ENCODE measurements at regions not wholly inside any gene's neighbourhood (a gene's known extent, or its start where the extent isn't known, plus 50 kb on each side); places are given as distances from the start of the nearest gene placed in this dataset.

DNA sequence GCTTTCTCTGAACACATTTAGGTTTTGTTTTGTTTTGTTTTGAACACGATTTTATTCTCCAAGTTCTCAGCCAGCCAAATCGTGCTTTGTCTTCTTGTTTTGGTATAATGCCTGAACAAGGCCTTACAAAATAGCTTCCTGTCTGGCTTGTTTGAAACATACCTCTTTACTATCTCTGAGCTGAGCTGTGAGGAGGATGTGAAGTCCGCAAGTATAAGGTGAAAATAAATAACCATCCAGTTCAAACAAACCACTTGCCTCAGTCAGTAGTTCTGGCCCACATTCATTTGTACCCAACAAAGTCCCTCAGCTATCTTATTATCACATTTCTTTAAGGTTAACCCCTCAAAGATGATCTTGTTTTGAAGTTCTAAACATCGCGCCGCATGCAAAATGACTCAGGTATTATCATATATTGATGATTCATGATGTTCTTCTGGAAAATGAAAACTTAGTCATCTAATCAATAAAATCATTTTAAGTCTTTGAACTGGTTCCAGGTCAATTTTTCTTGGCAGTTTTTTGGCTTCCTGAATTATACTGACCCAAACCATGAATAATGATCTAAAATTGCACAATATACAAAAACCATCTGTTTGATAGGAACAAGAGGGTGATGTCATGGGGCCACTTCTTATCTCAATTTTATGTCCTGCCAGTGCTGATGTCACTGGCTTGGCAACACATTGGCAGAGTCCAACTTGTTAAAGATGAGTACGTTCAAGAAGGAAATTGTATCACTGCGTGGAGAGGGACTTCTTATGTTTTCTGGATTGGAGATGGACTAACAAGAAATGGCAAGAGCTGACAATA lies 694.3 kb downstream of the KCNJ2 start:
- no peak overlapping the region for H3K27ac ChIP-seq (ENCODE audit: low read depth, low read length)
- H3K4me1 ChIP-seq (ENCODE audit: control insufficient read depth, insufficient read depth, low read length) = no peaks in the 10 kb centered on the region
- no peaks in the 10 kb centered on the region for H3K36me3 ChIP-seq (ENCODE audit: control insufficient read depth, insufficient read depth, low read length)
- H3K27me3 ChIP-seq (ENCODE audit: control insufficient read depth, insufficient read depth, low read length) = no peaks in the 10 kb centered on the region
- H3K9ac ChIP-seq (ENCODE audit: low read length) = no peak overlapping the region
- H3K4me3 ChIP-seq (ENCODE audit: low read length) = no peak overlapping the region

DNA sequence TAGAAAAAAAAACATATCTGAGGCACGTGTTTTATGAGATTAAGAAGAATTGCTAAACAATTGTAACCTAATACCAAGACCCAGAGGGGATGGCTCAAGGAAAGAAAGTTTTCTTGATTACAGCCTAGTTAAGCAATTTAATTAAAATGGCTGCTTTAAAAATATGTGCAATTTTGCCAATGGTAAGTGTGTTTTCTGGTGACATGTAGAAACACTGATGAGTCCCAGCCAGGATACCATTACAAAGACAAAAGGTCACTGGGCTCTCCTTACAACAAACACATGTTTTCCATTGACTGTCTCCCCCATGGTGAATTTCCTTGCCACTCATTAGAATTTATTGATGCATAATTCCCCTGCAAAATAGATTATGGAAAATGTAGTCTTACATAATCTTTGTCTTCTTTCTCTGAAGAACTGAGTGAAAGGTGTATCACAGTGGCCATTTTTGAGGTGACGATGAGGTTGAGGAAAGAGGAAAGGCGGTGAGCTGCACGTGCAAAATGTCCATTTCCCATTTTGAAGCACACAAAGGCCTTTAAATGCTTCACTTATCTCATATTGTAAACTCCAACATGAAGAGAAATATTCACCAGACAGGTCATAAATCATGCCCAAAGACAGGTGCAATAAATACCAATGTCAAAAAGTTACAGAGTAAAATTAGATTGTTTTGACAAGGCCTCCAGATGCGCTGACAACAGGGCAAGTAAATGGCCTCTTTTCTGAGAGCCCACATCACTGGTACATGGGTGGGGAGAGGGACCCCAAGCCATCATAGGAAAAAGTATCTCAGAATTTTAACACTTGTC lies 696.9 kb downstream of the KCNJ2 start:
- Histone ChIP-seq H3K27me3 (ENCODE audit: control insufficient read depth, insufficient read depth, low read length) (no peaks in the 10 kb centered on the region), H3K4me1 (ENCODE audit: control insufficient read depth, insufficient read depth, low read length) (no peaks in the 10 kb centered on the region), H3K27ac (ENCODE audit: low read depth, low read length) (no peak overlapping the region), H3K9ac (ENCODE audit: low read length) (no peak overlapping the region), H3K4me3 (ENCODE audit: low read length) (no peak overlapping the region), H3K36me3 (ENCODE audit: control insufficient read depth, insufficient read depth, low read length) (no peaks in the 10 kb centered on the region)

DNA sequence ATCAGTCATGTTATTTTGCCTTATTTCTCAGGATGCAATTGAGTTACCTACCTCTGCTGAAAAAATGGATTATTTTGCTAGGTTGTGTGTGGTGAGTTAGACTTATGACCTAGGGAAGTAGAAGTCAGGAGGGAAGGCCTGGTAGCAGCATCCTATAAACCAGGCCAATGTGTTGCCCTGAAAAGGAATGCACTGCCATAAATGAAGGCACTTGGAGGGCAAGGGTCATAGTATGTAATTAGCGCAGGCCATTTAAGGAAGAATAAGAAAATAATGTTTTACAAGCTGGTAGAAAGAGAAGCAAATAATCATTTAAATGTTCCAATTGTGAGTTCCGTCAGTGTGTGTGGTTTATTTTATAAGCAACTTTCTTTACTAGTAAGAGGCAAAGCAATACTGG lies 698.8 kb downstream of the KCNJ2 start:
- Histone ChIP-seq H3K9ac (ENCODE audit: low read length) (no peak overlapping the region), H3K36me3 (ENCODE audit: control insufficient read depth, insufficient read depth, low read length) (no peaks in the 10 kb centered on the region), H3K27ac (ENCODE audit: low read depth, low read length) (no peak overlapping the region), H3K27me3 (ENCODE audit: control insufficient read depth, insufficient read depth, low read length) (no peaks in the 10 kb centered on the region), H3K4me1 (ENCODE audit: control insufficient read depth, insufficient read depth, low read length) (no peaks in the 10 kb centered on the region), H3K4me3 (ENCODE audit: low read length) (no peak overlapping the region)

DNA sequence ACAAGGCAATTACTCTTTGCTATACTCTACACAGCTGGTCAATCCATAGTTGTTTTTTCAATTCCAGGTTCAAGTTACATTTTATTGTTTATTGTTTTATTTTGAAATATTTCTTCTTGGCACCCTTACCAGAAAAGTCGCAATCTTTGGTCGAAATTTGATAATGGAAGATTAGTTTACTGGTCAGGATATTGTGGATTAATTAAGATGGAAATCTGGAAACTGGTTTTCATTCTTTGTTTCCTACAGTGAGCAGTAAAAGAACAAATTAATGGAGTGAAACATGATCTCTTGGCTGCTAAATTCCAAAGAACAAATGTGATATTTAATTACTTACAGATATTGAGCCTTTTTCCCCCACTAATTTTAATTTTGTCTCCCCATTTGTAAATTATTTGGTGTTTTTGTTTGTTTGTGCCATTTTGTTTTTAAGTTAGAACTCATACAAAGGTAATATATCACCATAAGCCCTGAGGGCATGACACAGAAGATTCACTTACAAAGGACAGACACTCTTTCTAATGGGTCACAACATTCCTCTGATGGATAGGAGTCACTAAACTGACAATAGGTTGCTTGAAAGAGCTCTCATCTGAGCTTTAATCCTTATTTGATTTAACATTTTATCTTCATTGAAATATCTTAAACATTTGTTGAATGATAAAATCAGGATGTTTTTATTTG lies 700.2 kb downstream of the KCNJ2 start:
- Histone ChIP-seq H3K9ac (ENCODE audit: low read length) (no peak overlapping the region), H3K36me3 (ENCODE audit: control insufficient read depth, insufficient read depth, low read length) (no peaks in the 10 kb centered on the region), H3K27me3 (ENCODE audit: control insufficient read depth, insufficient read depth, low read length) (no peaks in the 10 kb centered on the region), H3K4me1 (ENCODE audit: control insufficient read depth, insufficient read depth, low read length) (no peaks in the 10 kb centered on the region), H3K4me3 (ENCODE audit: low read length) (no peak overlapping the region), H3K27ac (ENCODE audit: low read depth, low read length) (no peak overlapping the region)

DNA sequence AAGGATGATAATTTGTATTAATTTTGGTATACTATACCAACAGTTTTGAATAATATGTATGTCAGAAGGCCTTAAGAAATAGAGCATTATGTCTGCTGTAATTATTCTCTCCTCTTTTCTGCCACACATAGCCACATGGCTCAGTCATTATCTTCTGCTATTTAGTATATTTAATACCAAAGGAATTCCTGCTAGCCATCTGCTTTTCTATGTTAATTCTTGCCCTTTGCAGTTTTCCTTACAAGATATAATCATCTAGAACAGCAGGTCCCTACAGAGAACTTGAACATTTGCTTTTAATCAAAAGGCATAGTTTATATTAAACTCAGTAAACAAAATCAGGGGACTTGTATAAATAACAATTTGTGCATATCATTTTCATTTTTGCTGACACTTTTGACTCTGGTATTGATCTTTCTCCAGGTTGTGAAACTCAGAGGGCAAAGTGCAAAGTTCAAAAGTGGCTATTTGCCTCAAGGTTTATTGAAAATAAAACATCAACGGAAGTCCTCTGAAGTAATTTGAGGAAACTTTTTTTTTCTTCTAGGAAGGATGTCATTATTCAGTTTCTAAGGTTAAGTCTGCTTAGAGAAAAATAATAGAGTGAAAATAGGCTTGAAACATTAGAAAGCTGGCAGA lies 702.0 kb downstream of the KCNJ2 start:
- Histone ChIP-seq H3K36me3 (ENCODE audit: control insufficient read depth, insufficient read depth, low read length) (no peaks in the 10 kb centered on the region), H3K9ac (ENCODE audit: low read length) (no peak overlapping the region), H3K4me1 (ENCODE audit: control insufficient read depth, insufficient read depth, low read length) (no peaks in the 10 kb centered on the region), H3K27ac (ENCODE audit: low read depth, low read length) (no peak overlapping the region), H3K4me3 (ENCODE audit: low read length) (no peak overlapping the region), H3K27me3 (ENCODE audit: control insufficient read depth, insufficient read depth, low read length) (no peaks in the 10 kb centered on the region)

DNA sequence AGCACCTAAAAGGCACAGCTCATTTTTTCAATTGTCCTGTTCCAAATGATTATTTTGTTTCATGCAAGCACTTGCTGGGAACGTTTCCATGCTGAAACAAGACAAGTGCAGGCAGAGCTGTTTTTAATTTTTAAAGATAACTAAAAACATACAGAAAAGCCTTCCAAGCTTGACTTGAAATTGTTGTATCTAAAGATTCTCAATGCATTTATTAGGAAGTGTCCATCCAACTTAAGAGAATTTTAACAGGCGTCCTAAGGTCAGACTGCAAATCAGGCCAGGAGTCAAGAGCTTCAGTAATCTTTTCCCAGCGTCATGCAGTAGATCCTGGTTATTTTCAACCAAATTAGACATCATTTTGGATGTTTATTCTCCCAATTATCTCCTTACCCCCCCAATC lies 702.8 kb downstream of the KCNJ2 start:
- Histone ChIP-seq H3K9ac (ENCODE audit: low read length) (no peak overlapping the region), H3K4me3 (ENCODE audit: low read length) (no peak overlapping the region), H3K36me3 (ENCODE audit: control insufficient read depth, insufficient read depth, low read length) (no peaks in the 10 kb centered on the region), H3K27me3 (ENCODE audit: control insufficient read depth, insufficient read depth, low read length) (no peaks in the 10 kb centered on the region), H3K4me1 (ENCODE audit: control insufficient read depth, insufficient read depth, low read length) (no peaks in the 10 kb centered on the region), H3K27ac (ENCODE audit: low read depth, low read length) (no peak overlapping the region)

DNA sequence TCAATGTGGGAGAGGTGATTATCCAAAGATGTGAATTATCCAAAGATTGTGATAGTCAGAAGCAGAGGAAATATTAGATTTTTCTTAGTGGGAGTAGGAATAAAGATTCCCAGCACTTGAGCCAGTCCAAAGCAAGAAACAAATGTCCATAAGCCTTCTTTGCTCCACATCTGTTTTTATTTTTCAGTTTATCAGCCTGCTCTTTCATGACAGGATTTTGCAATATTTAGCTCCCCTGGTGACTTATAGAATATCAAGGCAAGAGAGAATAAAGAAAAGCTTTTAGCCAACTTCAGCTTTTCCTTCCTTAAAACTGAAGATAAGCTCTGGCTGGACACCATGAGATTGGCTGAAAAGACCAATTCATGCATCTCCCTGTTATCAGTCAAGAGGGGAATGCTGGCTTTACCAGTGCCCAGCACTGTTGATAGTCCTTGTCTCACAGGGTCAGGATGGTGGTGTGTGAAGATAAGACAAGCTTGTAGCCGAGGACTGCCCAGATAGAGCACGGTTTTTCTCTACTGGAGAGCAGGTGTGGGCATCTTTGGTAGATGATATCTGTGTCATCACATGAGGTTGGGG lies 706.5 kb downstream of the KCNJ2 start:
- no peaks in the 10 kb centered on the region for H3K27me3 ChIP-seq (ENCODE audit: control insufficient read depth, insufficient read depth, low read length)
- no peak overlapping the region for H3K27ac ChIP-seq (ENCODE audit: low read depth, low read length)
- no peaks in the 10 kb centered on the region for H3K36me3 ChIP-seq (ENCODE audit: control insufficient read depth, insufficient read depth, low read length)
- H3K4me3 ChIP-seq (ENCODE audit: low read length) = no peak overlapping the region
- H3K4me1 ChIP-seq (ENCODE audit: control insufficient read depth, insufficient read depth, low read length) = no peaks in the 10 kb centered on the region
- no peak overlapping the region for H3K9ac ChIP-seq (ENCODE audit: low read length)

DNA sequence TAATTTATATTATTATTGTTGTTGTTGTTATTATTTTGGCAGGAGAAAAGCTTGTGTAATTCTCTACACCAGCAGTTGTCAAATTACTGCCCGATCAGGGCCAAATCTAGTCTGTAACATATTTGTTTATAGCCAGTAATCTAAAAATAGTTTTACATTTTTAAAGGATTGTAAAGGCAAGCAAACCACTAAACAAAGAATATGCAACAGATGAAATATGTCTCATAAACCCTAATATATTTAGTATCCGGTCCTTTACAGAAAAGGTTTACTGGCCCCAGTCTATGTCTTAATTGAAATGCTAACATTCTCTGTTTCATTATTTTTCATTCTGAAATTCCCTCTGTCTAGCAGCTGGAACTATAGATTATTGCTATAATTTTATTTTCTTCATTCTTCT lies 709.5 kb downstream of the KCNJ2 start:
- H3K4me3 ChIP-seq (ENCODE audit: low read length) = no peak overlapping the region
- H3K9ac ChIP-seq (ENCODE audit: low read length) = no peak overlapping the region
- no peaks in the 10 kb centered on the region for H3K4me1 ChIP-seq (ENCODE audit: control insufficient read depth, insufficient read depth, low read length)
- H3K36me3 ChIP-seq (ENCODE audit: control insufficient read depth, insufficient read depth, low read length) = no peaks in the 10 kb centered on the region
- no peak overlapping the region for H3K27ac ChIP-seq (ENCODE audit: low read depth, low read length)
- no peaks in the 10 kb centered on the region for H3K27me3 ChIP-seq (ENCODE audit: control insufficient read depth, insufficient read depth, low read length)

DNA sequence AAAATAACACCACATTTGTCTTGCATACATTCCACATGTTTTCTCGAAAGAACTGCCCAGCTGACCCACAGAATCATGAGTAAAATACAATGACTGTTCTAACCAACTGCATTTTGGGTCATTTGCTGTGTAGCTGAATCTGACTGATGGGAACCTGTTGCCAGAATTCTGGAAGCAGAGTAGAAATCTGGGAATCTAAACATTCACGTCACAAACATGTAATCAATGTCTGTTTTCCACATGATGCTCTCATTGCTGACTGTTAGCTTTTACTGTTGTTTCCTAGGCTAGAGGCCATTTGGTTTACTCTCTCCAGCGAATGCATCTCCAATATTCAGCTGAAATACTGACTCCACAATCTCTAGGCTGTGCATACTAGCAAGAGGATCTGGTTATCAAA lies 710.1 kb downstream of the KCNJ2 start:
- Histone ChIP-seq H3K9ac (ENCODE audit: low read length) (no peak overlapping the region), H3K36me3 (ENCODE audit: control insufficient read depth, insufficient read depth, low read length) (no peaks in the 10 kb centered on the region), H3K4me3 (ENCODE audit: low read length) (no peak overlapping the region), H3K4me1 (ENCODE audit: control insufficient read depth, insufficient read depth, low read length) (no peaks in the 10 kb centered on the region), H3K27ac (ENCODE audit: low read depth, low read length) (no peak overlapping the region), H3K27me3 (ENCODE audit: control insufficient read depth, insufficient read depth, low read length) (no peaks in the 10 kb centered on the region)

DNA sequence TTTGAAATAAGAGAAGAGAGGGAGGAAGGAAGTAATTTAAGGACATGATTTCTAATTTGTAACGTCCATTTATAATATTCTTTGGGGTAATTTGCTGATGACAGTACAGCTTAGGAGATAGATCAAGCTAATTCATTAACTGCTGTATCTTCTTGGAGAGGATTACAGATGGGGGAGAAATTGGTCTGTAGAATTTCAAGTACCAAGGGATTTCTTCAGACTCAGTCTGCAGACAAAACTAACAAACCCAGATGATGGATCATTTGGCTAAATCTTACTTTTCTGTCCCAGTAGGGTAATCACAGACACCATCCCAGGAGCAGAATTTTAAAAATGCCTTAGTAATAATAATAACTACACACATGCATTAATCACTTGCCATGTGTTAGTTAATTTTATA lies 711.8 kb downstream of the KCNJ2 start:
- H3K36me3 ChIP-seq (ENCODE audit: control insufficient read depth, insufficient read depth, low read length) = no peaks in the 10 kb centered on the region
- no peak overlapping the region for H3K9ac ChIP-seq (ENCODE audit: low read length)
- H3K27ac ChIP-seq (ENCODE audit: low read depth, low read length) = no peak overlapping the region
- H3K4me1 ChIP-seq (ENCODE audit: control insufficient read depth, insufficient read depth, low read length) = no peaks in the 10 kb centered on the region
- no peaks in the 10 kb centered on the region for H3K27me3 ChIP-seq (ENCODE audit: control insufficient read depth, insufficient read depth, low read length)
- H3K4me3 ChIP-seq (ENCODE audit: low read length) = no peak overlapping the region

DNA sequence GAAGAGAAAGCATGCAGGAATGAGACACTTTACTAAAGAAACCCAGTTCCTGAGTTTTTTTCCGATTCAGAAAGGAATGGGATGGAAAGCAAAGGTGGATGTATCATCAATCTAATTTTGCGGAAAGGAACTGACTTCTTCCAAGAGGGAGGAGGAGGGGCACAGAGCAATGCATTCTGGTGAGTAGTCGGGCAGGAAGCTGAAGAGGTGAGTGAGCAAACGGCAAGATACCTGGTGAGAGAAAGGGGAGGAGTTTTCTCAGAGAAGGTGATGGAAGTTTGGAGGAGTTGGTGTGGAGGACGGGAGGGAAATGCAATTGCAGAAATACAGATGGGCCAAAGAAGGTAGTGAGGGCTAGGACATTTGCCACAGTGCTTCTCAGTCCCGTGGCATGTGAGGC lies 713.2 kb downstream of the KCNJ2 start:
- no peaks in the 10 kb centered on the region for H3K36me3 ChIP-seq (ENCODE audit: control insufficient read depth, insufficient read depth, low read length)
- no peak overlapping the region for H3K4me3 ChIP-seq (ENCODE audit: low read length)

DNA sequence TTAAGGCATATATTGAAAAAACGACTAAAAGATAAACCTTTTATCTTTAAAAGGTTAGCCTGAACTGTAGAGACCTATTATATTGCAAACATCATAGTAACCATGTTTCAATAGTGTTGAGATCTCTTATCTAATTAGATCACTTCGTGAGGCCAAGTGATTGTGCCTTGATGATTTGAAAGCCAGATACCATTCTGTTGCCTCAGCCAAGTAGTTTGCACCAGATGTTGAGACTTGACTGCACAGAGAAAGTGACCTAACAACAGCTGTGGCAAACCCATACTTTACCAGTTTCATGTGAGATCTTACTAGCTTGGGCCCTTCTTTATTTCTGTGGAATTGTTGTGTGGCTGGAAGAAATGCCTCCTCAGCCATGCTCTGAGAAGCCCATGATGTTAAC lies 717.3 kb downstream of the KCNJ2 start:
- H3K4me1 ChIP-seq (ENCODE audit: control insufficient read depth, insufficient read depth, low read length) = no peaks in the 10 kb centered on the region
- no peak overlapping the region for H3K27ac ChIP-seq (ENCODE audit: low read depth, low read length)
- no peak overlapping the region for H3K4me3 ChIP-seq (ENCODE audit: low read length)

More for the DNA sequence above, 713.2 kb downstream of the KCNJ2 start:
- Histone ChIP-seq H3K27me3 (ENCODE audit: control insufficient read depth, insufficient read depth, low read length) (no peaks in the 10 kb centered on the region), H3K9ac (ENCODE audit: low read length) (no peak overlapping the region), H3K27ac (ENCODE audit: low read depth, low read length) (no peak overlapping the region), H3K4me1 (ENCODE audit: control insufficient read depth, insufficient read depth, low read length) (no peaks in the 10 kb centered on the region)

More for the DNA sequence above, 717.3 kb downstream of the KCNJ2 start:
- no peaks in the 10 kb centered on the region for H3K27me3 ChIP-seq (ENCODE audit: control insufficient read depth, insufficient read depth, low read length)
- H3K9ac ChIP-seq (ENCODE audit: low read length) = no peak overlapping the region
- no peaks in the 10 kb centered on the region for H3K36me3 ChIP-seq (ENCODE audit: control insufficient read depth, insufficient read depth, low read length)
